HG03442 (cell line): ENCODE measurements at regions not wholly inside any gene's neighbourhood (a gene's known extent, or its start where the extent isn't known, plus 50 kb on each side); places are given as distances from the start of the nearest gene placed in this dataset.

Source experiments
- ATAC-seq: cut with Tn5 transposase; IDR thresholded peaks from one replicate; pipeline ENCODE4 v1.9.1; 2021; ENCODE audit warnings: mild to moderate bottlenecking, moderate library complexity; ENCODE audit not compliant: unreplicated experiment

DNA sequence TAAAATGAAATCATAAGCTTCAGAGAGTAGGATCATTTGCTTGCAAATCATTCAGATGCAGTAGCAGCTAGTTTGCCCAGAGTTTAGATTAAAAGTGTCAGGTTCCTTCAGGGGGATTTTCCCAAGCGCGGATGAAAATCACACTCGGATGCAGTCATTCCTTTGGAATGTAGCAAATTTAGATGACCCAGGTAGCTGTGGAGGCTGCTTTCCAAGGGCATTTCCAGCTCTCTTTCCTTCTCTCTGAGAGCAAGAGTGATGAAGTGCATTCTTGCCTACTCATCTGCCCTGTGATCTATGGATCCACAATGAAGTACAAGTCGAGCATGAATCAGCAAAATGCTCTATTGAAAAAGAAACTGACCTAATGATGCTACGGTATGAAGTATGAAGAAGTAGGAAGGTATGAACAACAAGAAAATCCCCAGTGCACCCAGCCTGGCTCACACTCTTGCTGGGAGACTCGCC lies 200.2 kb downstream of the PLK2 start:
- no peak for ATAC-seq

DNA sequence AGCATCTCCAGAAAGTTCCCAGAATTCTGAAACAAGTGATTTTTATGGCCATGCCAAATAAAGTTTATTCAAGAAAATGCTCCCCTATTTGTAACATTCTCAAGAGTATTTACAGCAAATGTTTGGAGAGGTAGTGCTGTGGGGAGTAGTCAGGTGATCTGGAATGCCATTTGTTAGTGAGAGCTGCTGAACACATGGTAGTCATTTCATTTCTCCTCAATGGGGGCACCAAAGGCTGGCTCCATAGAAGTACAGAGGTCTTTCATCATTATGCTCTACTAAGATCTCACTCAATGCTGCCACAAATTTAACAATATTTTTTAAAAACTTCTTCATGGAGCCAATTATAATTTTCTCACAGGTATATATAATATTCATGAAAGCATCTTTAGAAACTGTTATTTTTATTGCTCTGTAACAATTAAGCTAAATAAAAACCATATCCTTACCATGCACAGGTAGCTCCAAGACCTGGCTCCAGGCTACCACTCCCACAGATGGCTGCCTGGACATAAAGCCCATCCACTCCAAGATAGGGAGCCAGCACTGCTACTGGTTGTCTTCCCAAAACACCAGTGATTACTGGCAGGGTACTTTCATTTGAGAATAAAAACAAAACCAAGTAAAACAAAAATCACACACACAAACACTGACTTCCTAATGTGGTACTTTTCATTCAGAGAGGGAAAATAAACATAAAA lies 200.8 kb downstream of the PLK2 start:
- no peak for ATAC-seq

DNA sequence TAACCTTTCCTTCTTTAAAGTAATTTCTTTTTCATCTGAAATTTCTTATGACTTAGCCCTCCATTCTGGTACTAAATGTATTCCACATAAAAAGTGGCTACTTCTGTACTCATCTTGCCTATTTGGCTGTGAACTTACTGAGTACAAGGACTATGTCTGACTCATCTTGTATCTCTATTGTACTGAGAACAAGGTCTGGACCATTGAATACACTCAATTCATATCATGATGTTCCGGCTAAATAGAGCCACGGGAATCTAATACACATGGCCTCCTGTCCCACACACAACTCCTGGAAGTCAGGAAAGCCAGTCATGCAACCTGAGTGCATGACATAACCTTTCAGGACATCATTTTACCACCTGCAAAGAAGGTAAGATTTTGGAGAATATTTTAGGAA lies 203.9 kb downstream of the PLK2 start:
- ATAC-seq, result no peak

DNA sequence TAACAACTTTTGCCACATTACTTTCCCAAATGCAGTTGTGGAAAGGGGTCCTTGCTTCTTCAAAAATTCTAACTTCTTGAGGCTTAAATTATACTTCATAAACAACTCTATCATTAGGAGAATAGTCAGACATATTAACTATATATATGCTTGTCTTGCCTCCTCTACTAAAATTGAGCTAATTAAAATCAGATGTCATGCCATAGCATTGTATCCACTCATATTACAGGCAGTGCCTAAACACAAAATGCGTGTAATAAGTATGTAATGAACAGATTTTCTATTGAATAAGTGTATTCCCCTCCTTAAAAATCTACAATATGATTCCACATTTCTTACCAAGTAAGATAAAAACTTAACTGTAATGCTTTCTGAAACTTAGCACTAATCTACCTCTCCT lies 204.5 kb downstream of the PLK2 start:
- no peak for ATAC-seq

DNA sequence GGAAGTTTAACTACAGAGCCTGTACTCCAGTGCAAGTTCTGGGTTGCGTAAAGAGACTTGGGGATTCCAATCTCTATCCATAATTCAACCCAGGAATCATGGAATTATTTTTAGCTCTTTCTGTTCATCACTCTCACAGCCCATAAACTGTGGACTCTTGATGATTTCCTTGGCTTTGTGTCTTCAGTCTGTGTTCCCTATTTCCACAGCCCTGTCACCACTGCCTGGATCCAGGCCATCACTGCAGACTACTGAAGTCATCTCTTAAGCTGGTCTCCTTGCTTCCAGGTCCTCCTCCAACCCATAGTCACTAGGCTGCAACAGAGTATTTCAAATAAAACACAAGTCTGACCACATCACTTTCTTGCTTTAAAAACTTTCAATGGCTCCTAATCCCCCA lies 211.7 kb downstream of the PLK2 start:
- no peak for ATAC-seq

DNA sequence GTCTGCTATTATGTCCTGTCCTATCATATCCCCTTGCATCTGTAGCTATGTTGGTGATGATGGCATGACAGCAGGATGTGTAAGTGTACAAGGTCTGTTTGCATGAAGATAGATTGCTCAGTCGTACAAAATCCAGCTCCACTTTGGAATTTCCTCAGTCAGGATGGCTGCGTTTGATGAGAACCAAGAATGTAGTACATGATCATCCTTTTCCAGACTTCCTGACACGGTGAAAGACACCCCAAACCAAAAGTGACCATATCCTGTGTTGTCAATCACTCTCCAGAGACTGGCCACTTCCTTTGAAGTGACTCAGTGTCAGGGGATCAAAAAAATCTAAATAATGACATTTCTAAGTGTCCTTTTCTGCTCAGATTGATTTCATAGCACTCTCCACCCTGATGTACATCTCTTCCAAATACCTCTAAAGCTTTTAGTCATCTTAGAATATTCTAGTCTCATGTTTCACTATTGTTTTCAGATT lies 213.4 kb downstream of the PLK2 start:
- no peak for ATAC-seq

DNA sequence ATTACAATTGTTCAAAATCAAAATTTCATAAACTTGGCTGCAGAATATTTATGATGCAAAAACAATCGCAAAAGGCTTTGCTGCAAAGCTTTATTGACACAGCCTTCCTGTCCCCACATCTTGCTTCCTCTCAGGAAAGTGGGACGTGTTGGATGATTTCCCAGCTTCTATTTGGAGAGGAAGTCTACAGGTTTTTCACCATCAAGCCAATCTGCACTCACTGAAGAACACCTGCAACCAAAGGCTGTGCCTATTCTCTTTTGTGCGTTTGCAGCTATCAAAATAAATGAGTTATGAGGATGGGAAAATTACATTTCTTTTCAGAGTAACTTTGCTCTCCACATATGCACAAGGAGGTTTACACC lies 214.4 kb downstream of the PLK2 start:
- no peak for ATAC-seq

DNA sequence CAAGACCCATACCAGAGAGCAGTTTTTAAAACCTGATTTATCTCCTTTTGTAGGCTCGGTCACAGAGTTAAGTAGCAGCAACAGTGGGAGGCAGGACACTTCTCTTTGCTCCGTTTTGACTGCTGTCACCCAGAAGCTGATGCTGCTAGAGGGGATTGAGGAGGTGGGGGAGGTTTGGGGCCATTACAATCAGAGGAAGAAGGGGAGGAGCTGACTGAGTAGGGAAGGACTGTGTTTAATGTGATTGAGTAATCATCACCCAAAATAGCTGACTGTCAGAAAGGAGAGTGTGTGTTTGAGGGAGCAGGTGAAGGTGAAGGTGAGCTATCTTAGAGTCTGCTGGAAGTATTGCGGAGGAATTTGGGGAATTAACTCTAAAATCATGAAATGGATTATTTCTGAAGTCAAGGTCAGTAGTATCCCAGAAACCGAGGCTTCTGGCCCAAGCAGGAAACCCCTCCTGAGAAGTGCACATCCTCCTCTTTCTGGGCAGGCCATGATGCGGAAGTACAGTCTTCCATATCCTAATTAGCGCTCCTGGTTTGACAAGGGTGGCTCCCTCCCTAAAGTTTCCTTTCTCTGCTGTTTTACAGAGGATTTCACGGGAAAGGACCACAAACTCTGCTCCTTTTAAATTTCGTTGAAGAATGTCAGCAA lies 214.9 kb downstream of the PLK2 start:
- ATAC-seq, result no peak

DNA sequence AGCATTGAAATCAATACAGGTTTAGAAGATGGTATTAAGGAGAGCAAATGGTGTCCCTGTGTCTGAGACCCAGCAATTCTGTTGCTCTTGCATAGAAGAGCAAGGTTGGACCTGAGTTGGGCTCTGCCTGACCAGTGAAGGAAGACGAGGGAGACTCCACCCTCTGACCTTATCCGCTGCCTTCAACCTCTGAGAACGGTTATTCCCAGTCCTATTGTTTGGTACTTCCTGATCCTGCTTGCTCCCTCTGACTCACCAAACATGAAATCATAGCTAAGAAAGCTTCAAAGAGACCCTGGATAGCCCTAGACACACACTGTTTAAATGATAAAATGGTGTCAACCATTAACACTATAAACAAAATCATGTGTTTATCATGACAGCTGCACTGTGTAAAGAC lies 218.5 kb downstream of the PLK2 start:
- no peak for ATAC-seq

DNA sequence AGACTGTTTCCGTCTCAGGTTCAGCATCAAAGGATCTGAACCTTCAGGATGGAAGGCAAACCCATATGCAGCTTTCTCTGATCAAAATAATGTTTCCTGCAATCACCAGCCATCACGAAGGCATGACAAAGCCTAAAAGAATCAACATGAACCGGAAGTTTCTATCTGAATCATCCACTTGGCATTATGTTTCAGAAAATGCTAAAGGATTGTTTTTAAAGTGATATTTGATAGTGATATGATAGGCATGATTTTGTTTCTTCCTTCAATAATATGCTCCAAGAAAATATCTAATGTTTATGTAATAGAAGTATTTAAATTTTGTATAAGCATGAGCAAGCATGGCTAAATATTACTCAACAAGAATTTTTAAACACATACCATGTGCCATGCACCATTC lies 219.6 kb downstream of the PLK2 start:
- no peak for ATAC-seq

DNA sequence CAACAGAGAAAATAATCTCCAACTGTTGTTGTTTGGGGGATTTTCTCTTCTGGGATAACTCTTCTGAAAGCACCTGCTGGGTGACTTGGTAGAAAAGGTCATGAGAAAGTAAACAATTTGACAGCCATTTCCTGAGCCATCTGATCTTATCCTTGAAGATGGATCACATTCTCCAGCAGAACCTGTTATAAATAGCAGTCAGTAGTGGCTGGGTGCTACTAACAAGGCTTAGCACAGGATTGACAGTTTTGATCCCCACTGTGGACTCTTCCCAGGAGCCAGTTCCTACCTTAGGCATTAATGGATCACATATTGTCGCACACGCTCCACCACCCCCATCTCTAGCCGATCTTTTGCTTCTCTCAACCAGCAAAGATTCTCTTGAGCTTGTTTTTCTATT lies 220.2 kb downstream of the PLK2 start:
- no peak for ATAC-seq

DNA sequence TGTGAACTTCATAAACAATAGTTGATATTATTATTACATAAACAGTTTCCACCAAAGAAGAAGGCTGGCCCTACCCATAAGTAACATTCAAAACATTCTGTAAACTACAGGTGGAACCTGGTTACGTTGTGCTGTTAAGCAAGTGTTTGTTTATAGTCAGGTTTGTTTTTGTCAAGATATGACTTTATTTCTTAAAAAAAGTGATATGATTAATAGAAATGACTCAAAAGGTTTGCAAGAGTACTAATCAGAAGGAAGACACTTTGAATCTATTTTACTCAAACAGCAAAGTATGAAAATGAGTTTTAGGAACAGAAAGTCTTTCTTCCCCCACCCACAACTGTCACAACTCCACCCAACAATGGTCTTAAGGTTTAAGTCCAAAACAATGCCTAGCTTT lies 220.8 kb downstream of the PLK2 start:
- peak; percentile 69 for ATAC-seq

DNA sequence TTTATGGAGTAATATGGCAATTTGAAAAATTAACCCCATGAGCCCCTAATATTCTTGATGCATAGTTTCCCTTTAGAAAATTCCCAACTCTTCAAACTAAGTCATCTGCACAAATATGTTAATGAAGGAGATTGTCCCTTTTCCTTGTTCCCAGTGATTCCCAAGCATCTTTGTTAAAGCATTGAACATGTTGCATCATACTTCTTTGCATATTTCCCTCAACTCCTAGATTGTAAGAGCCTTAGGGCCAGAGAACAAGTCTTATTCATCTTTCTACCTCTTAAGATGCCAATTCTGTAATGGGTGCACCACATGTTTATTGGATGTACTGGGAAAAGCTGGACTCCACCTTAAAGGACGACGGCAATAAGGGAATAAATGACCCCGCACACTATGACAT lies 223.4 kb downstream of the PLK2 start:
- ATAC-seq, result no peak

DNA sequence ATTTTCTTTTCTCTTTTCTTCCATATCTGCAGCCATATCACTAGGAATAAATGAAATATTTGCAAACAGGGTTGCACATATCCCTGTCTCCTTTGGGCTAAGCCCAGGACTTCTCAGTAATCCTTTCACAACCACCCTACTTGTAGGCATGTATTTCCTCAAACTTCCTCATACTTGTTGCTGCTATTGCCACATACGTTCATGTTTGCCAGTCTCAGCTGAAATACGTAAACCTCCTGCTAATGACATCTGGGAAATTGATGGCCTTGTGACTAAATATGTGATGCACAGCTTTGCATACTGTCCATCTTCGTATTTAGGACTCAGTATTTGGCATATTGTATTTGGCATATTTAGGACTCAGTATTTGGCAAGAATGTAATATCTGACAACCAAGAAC lies 224.6 kb downstream of the PLK2 start:
- ATAC-seq, result no peak

DNA sequence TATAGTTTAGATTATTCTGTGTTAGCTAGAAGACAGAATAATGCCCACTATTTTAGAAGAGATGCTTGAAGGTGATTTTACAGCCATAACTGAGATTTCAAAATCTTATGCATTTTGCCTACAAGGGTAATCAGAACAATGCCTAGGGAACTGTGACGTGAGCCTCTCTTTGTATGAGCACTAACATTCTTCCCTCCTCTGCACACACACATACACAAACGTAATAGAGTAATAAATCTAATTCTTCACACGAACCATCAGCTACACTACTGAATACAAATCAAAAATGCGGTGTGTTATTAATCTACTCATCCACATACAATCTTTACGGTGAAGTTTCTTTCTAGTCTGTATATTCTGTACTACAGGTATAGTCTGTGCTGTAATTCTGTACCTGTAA lies 227.8 kb downstream of the PLK2 start:
- ATAC-seq, result no peak

DNA sequence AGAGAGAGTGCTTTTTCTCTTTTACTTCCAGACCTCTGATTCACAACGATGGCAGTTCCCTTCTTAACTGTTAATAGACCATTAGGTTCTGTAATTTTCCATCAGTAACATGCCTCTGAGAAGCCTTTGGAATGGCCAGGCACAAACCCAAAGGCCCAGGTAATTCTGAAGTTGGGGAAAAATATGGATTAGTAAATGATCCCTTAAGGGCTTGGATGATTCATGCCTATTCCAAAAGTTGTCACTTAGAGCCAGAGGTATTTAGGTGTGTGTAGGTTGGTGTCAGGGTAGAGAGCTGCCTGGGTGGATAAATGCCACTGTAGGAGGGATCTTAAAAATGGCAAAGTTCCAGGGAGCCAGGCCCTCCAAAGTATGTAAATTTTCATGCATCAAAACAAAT lies 228.8 kb downstream of the PLK2 start:
- ATAC-seq, result no peak

DNA sequence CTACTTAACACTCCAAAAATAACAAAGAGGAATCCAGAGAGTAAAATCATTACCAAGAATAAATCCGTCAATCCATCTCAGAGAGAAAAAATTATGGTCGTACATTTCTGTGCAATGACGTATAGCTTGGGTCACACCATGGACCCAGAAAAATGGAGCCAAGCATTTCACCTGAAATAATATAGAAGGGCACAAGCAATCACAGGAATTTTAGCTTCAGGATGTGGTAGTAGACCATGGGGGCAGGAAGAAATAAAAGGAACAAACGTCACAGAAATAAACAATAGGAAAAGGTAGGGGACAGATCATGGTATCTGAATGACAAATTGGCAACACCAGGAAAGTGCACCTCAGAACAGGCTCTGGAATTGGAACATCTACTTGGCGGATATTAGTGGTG lies 231.0 kb downstream of the PLK2 start:
- no peak for ATAC-seq

DNA sequence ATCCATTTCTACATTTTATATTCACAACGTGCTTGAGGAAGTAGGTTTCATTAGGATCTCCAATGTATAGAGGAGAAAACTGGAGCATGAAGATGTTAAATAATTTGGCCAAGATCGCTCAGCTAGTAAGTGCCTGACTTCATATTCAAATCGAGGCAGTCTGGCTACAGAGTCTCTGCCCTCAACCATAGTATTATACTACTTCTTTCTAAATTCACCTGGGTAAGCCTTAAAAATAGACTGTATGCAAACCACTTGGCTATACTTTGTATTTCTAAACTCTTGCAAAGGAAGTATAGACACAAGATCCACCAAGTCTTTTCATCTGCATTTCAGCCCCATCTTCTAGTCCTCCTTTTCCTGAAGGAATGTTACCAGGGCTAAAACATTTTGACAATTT lies 232.0 kb downstream of the PLK2 start:
- ATAC-seq, result no peak

DNA sequence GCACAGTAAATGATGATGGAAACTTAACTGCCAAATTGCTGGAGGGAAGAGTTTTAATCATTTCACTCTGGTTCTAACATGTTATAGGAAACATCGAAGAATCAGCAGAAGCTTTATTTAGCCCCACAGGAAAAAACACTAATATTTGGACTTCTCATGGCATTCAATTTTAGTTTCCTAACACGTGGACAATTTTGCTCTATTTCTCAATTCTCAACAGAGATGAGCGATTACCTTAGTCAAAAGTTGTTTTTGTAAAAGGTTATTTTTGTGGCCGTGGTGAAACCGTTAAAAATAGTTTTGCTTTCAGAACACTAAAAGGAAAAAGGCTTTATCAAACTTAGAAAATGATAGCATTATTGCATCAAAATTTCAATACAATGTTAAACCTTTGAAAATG lies 235.2 kb downstream of the PLK2 start:
- no peak for ATAC-seq

DNA sequence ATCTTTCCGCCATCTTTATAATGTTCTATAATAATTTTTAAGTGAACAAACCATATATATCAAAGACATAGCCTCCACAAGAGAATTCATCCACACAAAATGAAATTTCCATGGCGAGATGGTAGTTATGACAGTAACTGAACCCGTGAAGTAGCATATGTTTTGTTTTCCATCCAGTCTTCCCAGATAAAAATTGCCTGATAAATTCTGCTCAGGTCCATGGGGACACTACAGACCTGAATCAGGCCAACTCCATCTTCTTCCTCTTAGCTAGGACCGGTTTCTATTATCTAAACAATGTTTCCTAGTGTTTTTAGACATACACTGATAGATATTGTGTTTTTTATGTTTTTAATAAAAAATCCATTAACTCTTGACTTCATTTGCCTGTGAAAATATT lies 235.7 kb downstream of the PLK2 start:
- no peak for ATAC-seq

DNA sequence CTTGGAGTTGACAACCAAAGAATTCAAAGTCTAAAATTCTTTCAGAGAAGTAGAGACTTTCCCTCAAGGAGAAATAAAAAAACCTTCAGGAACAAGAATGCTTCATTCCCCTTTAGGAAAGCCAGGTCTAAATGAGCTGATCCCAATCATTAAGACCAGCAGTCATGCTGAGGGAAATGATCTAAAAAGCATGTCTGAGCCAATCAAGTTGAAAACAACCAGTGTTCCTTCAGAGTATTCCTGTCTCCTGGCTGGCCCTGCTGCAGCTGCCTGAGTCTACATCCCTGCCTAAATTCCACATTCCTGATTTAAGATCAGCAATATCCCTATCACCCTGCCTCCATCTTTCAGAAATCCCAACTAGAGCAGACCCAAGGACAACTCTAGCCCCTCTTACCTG lies 244.5 kb downstream of the PLK2 start:
- ATAC-seq, result no peak

DNA sequence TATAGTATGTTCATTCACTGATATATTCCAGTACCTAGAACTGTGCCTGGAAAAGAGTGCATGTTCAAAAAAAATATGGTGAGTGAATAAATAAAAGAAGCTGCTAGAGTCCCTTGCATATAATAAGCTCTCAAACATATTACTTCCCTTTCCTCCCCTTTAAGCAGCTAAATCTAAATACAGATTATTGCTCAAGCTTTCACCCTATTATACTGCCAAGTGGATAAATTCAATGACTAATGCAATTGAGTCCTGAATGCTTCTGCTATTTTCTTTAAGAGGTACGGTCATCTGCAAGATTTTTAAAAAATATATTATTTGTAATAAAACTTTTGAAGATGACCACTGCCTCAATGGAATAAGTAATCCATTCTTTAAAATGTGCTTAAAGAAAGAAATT lies 248.4 kb downstream of the PLK2 start:
- ATAC-seq, result no peak

DNA sequence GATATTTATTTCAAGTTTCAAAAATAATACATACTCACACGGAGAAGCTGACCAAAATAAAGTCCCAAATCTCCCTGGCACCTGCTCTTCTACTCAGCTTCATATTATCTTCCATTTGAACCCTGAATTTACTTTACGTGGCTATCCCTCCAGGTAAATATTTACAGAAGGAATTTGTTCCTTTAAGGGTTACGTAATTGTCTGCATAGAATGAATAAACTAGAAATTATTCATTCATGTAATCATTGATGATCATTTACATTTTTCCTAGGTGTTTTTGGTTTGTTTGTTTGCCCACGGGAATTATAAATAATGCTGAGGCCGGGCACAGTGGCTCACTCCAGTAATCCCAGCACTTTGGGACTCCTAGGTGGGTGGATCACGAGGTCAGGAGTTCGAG lies 251.2 kb downstream of the PLK2 start:
- ATAC-seq, result no peak
